ENCODE measurements at regions not wholly inside any gene's neighbourhood (a gene's known extent, or its start where the extent isn't known, plus 50 kb on each side); places are given as distances from the start of the nearest gene placed in this dataset.

DNA sequence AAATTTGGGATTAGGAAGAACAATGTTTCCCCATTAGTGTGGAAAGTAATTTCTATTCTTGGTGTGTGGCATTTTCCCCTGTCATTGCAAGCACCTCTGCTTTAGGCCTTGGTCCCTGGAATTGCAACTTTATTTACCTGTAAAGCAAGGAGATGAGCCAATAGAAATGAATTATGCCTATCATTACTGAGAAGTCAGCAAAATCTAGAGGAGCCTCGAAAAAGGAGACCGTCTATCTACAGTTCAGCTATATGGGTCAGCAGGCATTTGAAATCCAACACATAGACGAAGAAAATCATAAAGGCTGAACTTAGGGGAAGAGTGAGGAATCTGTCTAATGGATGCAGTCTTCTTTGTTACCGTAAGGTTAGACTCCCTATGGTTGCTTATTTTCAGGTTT lies 161.1 kb downstream of the CCDC71L start:
- TF ChIP-seq, protein P1, sequence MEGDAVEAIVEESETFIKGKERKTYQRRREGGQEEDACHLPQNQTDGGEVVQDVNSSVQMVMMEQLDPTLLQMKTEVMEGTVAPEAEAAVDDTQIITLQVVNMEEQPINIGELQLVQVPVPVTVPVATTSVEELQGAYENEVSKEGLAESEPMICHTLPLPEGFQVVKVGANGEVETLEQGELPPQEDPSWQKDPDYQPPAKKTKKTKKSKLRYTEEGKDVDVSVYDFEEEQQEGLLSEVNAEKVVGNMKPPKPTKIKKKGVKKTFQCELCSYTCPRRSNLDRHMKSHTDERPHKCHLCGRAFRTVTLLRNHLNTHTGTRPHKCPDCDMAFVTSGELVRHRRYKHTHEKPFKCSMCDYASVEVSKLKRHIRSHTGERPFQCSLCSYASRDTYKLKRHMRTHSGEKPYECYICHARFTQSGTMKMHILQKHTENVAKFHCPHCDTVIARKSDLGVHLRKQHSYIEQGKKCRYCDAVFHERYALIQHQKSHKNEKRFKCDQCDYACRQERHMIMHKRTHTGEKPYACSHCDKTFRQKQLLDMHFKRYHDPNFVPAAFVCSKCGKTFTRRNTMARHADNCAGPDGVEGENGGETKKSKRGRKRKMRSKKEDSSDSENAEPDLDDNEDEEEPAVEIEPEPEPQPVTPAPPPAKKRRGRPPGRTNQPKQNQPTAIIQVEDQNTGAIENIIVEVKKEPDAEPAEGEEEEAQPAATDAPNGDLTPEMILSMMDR (IDR thresholded peaks at IDR 0.05): no peak
- no peak for TF ChIP-seq EP300 (IDR thresholded peaks at IDR 0.05)
- no peak for TF ChIP-seq POLR2A (IDR thresholded peaks at IDR 0.05)
